Sciatic nerve (tissue), 2 donors: ENCODE measurements at regions not wholly inside any gene's neighbourhood (a gene's known extent, or its start where the extent isn't known, plus 50 kb on each side); places are given as distances from the start of the nearest gene placed in this dataset.

Experiments used
- ATAC-seq: fragments of 200-7000 bp; cut with Tn5 transposase; one replicate; pipeline ENCODE4 v1.9.1; 2020; ENCODE audit warnings: mild to moderate bottlenecking, moderate library complexity
- DNase-seq: peaks from one replicate; pipeline ENCODE4 v3.0.0-alpha.2; 2020; ENCODE audit warnings: low spot score
- intact Hi-C: fragments of 100-400 bp; cut with DNase I; formaldehyde crosslinking; loops from one replicate; pipeline ENCODE4 v1.14.2; 2022
- donor health status: DM: no; HTN: no; CAD: no.
- donor health status: DM: no; HTN: no; CAD: no.

DNA sequence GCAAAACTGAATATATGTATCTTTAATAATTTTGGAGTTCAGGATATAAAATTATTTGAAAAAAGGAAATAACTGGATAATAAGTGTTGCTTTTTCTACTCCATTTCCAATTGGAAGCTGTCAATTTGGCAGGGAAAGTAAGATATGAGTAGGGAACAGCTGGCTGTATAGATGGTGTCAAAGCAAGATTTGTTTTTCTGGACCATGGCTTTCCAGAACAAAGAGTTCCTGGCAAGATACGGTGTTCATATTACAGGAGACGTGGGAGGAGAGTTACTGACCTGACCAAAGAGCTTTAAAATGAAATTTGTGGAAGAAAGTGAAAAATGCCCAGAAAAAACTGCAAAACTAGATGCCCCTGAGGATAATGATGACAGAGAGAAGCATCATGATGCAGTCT lies 442.7 kb upstream of the KIRREL3 start:
- ATAC-seq (no peak), DNase-seq (no peak)
- intact Hi-C loops, result no loop called here

DNA sequence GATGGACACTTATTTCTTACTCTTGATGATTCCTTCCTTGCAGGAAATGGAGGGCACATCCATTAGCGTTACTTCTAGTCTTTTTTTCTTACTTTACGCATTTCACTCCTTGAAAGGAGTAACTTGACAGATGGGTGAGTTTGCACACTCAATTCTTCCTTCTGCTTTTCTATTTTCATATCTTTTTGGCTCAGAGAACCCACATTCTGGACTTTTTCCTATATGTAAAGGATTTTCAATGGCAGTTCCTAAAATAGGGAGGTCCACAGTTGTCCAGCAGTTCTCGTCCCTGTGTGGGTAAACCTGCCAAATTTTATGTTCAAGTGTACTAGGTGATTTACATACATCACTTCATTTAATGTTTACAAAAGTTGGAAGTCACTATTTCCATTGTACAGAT lies 440.0 kb upstream of the KIRREL3 start:
- ATAC-seq, result no peak
- no peak for DNase-seq
- intact Hi-C loops, result no loop called here

DNA sequence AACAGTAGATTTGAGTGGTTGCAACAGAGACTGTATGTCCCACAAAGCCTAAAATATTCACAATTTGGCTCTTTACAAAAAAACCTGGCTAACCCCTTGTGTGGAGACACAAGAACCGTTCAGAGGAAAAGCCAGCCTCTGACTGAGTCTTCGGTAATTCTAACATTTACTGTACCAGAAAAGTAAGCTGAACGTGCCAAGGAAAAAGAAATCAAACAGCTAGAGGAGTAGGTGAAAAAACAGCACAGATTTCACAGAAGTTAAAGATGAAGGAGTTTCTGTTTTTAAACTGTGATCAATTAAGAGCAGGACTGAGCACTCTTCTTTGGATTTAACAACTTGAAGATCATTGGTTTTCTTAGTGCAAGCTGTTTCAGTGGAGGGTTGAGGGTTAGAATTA lies 424.7 kb upstream of the KIRREL3 start:
- no peak for DNase-seq
- ATAC-seq, result no peak
- intact Hi-C loops, result no loop called here

DNA sequence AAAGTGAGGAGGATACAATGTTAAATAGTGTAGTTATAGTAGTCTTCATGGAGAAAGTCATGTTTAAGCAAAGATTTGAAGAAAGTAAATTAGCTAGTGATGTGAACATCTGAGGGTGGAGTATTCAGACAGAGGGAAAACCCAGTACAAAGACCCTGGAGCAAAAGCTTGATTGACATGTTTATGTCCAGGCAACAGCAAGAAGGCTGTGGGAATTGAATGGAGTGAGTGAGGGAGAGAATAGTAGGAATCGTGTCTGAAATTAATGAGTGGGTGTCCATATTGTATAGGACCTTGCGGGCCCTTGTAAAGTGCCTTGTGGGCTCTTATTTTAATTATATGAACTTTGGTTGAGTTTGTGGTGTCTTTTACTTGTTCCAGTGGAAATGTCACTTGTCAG lies 424.1 kb upstream of the KIRREL3 start:
- intact Hi-C loops, result no loop called here
- no peak for ATAC-seq
- DNase-seq, result no peak

DNA sequence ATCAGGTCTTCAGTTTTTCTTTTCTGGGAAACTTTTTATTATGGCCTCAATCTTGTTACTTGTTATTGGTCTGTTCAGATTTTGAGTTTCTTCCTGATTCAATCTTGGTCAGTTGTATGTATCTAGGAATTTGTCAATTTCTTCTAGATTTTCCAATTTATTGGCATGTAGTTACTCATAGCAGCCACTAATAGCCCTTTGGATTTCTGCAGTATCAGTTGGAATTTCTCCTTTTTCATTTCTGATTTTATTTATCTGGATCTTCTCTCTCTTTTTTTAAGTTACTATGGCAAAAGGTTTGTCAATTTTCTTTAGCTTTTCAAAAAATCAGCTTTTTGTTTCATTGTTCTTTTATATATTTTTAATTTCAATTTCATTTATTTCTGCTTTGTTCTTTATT lies 419.6 kb upstream of the KIRREL3 start:
- intact Hi-C loops, result no loop called here
- DNase-seq (no peak), ATAC-seq (no peak)

DNA sequence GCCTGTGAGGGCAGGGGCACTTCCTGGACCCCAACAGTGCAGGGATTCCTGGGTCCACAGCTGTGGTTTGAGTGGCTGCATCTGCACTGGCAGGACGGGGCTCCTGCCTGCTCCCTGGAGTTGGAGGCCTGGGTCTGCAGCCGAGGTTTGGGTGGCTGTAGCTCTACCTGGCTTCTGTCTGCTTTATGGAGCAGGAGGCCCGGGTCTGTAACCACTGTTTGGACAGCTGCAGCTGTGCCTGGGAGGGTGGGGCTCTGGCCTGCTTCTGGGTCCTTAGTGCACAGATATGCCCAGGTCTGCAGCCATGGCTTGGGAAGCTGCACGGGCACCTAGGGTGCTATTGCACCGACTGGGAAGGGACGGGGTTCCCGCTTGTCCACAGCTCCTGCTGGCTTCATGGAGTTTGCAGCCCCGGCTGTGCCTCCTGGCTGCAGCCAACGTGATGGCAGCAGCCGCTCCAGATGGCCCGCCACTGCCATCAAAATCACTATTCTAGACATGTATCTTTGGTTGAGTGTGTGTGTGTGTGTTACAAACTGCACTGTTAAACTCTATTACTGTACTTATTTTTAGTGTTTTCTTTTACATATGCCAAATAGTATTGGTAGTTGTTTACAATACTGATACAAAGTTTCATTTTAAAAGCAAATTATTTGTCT lies 412.3 kb upstream of the KIRREL3 start:
- intact Hi-C loops, result no loop called here
- no peak for ATAC-seq
- DNase-seq, result no peak

DNA sequence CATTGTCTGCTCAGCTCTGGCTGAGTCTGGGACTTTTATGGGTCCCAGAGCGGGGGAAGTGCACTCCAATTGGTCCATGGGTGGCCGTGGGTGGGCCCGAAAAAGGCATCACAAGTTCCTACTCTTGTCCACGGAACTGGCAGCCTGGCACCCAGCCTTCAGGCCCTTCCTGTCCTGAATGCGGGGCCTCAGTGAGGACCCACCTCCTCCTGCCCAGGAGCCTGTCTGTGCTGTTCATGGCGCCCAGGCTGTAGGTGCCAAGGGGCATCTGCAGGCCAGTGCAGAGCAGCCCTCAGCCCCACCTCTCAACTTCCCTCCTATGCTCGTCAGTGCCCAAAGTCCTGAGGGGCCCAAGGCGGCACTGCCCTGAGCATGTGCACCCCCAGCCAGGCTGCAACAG lies 411.7 kb upstream of the KIRREL3 start:
- ATAC-seq, result no peak

DNA sequence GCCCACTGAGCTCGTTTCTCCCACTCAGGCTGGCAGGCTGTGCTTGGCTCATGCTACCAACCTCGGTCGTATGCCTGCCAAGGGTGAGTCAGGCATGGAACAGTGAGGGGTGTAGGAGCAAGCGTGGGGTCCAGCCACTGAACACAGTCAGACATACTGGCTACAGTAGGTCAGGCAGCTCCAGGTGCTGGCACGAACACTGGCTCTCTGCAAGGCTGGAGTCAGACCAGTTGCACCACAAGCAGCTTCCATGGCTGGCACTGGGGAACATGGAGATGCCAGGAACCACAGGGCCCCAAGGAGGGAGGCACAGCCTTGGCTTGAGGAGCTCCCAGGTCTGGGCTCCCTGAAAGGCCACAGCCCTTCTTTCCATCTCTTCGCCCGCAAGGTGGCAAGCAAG lies 410.7 kb upstream of the KIRREL3 start:
- intact Hi-C loops, result no loop called here
- ATAC-seq (no peak), DNase-seq (no peak)

More for the DNA sequence above, 411.7 kb upstream of the KIRREL3 start:
- no peak for DNase-seq
- intact Hi-C loops, result no loop called here

DNA sequence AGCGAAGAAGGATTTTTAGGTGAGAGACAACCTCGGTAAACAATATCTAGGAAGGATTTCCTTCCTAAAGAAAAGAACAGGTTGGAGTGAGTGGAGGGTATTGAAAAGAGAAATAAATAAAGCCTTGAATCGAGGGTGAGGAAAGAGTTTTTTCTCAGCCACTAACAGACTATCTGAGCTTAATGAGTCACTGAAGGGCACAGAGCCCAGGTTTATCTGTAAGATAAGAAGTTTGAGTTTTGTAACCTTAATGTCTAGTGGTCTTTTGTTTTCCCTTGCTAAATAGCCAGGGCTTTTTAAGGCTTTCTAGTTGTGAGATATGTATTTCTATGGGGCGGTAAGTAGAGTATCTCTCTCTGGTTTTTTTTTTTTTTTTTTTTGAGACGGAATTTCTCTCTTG lies 394.5 kb upstream of the KIRREL3 start:
- ATAC-seq (no peak), DNase-seq (no peak)
- intact Hi-C loops, result no loop called here

DNA sequence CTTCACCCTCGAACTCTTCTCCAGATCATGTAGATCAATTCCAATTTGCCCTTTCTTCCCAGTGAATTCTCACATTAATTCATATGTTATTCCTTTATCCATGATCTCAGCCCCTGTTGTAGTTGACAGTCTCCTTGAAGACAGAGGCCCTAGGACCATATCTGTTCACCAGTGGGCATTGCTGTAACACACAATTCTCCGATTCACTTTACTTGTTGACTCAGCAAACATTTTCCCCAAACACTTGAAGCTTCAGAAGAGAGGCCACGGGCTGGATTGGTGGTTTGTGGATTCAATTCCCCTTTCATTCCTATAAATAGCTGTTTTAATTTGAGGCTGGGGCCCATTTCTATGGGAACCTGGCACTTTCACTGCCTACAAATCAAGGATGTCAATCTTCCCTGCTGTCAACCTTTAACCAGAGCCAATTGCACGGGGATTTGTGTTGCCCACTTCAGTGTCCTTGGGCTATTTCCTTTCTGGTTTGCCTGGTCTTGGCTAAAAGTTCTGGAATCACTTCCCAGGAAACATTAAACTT lies 393.0 kb upstream of the KIRREL3 start:
- DNase-seq, result no peak
- ATAC-seq, result no peak
- intact Hi-C loops, result no loop called here

DNA sequence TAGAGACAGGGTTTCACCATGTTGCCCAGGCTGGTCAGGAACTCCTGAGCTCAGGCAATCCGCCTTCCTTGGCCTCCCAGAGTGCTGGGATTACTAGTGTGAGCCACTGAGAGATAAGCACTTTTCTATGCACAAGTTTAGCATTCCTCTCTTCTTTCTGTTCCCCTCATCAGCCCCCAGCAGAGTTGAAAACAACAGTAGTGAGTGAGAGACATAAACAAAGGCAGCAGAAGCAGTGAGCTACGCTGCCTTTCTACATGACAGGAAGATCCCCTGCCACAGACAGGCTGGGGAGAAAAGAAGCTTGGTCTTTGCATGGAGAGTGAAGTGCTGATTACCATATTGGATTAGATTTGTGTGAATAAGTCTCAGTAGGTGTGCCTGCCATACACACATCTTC lies 392.0 kb upstream of the KIRREL3 start:
- ATAC-seq, result no peak
- no peak for DNase-seq
- intact Hi-C loops, result no loop called here

DNA sequence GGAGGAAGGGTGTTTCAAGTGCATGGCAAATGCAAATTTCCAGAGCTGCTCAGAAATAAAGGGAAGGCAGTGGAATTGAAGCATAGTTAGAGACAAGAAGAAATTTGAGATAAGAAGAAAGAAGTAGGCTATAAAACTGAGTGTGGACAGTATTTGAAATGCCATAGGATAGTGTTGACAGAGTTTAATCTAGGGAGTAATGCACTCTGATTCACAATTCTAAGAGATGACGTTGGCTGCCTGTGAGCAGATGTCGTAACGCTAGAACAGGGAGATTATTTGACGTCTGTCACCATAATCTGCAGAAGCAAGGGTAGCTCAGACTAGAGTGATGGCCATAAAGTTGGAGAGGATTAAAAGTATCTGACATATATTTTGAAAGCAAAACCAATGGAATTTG lies 389.9 kb upstream of the KIRREL3 start:
- ATAC-seq (no peak), DNase-seq (no peak)
- intact Hi-C loops, result no loop called here

DNA sequence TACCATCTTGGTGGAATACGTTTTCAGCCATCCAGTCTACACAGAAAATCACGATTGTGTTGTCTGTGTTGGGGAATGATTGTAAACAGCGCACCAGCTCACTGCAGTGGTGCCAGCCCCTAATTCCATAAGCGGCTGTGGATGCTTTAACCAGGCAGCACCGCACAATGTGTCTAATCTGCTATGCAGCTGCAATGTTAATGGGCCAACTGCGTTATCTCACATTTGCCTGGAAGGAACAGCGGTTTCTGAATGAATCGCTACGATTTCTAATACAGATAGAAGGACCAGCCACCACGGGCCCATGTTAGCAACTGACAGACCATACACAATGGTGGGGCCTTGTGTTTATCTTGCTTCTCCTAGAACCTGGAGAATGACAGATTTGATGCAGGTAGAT lies 384.5 kb upstream of the KIRREL3 start:
- intact Hi-C loops, result no loop called here
- ATAC-seq (no peak), DNase-seq (no peak)

DNA sequence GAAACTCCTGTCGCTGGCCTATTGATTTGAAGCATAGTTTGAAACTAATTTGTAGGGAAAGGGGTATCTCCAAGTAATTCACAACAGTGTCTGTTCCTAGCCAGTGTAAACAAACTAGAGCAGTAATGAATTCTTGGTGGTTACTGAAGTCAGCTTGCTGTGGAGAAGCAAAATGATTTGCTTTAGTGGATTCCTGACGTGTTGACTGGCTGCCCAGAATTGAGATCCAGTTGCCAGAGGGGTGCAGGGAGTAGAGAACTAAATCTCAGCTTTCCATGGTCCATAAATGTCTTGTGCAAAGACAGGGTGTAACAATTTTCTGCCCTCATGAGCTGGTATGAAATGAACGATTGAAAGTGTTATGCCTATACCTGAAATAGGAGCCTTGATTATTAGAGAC lies 382.5 kb upstream of the KIRREL3 start:
- DNase-seq (no peak), ATAC-seq (no peak)
- intact Hi-C loops, result no loop called here

DNA sequence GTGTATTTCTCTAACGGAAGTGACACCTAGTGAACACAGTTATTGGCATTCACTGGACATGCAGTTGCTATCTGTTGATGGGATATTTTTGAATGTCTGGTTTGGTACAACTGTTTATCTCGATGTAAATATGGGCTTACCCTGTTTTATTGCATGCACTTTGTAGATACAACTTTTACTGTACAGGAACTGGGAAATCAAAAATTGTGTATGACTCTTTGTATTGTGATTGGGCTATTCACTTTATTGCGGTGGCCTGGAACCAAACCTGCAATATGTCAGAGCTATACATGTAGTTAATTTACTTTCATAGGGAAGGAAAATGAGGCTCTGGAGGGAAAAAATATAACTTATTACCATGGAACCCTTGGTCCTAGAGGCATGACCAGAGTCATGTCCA lies 380.7 kb upstream of the KIRREL3 start:
- DNase-seq (no peak), ATAC-seq (no peak)
- intact Hi-C loops, result no loop called here

DNA sequence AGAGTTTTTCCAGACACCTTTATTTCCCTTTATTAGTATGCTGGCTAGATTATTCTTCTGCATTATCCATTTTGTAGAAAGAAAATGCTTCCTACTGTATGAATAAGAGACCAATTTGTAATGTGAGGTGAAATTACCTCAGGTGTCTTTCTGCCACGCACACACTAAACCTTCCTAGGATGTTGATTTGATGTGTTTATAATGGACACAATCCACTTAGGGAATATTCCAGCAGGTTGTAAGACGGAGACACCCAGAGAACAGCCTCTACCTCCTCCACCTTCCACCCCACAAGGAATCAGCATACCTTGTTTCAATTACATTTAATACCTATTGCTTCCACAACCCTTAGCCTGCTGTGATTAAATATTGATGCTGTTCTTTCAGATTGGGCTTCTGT lies 379.1 kb upstream of the KIRREL3 start:
- intact Hi-C loops, result no loop called here
- no peak for DNase-seq
- ATAC-seq, result no peak

DNA sequence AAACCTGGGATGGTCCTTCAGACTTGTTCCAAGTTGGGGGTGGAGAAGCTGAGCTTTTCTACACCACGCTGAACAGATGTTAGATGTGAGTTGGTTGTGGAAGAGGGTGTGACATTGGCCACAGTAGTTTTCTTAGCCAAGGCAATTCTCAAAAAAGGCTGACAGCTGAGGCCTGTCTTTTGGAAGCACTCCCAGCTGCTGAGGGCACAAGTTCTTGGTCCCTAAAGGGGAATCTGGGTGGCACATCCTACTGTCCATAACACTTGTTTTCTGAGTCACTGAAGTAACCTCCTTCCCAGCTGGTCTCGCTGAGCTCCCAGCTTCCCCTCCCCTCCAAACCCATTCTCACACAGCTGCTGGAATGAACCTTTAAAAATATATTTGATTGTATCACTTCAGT lies 375.7 kb upstream of the KIRREL3 start:
- ATAC-seq (no peak), DNase-seq (no peak)
- intact Hi-C loops, result no loop called here

DNA sequence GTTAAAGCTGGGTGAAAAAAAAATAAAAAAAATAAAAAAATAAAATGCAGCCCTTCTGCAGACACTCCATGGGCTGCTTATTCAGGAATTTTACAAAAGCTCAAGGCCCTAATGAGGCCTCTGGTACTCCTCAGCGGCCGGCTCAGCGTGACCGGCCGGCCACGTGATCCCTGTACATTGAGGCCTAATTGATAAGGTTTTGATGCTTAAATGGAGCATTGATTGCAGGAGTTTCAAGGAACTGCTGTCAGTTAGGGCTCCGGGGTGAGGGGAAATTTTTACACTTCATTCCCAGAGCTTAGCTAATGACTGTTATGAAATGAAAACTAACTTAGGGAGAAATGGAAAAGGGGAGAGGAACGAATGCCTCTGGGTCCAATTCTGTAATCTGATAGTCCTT lies 368.8 kb upstream of the KIRREL3 start:
- DNase-seq (no peak), ATAC-seq (no peak)
- intact Hi-C loops, result no loop called here

DNA sequence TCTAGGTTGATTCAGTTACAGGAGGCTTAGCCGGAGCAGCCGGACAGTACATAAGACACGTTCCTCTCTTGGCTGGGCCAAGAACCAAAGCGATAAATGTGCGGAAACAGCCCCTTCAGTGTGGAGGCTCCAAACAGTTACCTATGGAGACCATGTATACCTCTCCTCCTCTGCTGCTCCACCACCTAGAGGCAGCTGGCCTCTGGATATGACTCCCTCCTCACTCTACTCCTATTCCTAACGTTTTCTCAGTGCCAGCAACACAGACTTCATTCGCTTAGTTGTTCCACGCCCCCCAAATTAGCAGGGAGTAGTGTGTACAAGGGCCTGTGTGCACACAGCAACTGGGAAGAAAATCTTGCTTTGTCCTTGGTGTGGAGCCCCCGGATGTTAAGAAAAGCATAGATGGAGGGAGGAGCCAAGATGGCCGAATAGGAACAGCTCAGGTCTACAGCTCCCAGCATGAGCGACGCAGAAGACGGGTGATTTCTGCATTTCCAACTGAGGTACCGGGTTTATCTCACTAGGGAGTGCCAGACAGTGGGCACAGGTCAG lies 362.3 kb upstream of the KIRREL3 start:
- intact Hi-C loops, result no loop called here
- DNase-seq, result no peak
- ATAC-seq, result no peak

DNA sequence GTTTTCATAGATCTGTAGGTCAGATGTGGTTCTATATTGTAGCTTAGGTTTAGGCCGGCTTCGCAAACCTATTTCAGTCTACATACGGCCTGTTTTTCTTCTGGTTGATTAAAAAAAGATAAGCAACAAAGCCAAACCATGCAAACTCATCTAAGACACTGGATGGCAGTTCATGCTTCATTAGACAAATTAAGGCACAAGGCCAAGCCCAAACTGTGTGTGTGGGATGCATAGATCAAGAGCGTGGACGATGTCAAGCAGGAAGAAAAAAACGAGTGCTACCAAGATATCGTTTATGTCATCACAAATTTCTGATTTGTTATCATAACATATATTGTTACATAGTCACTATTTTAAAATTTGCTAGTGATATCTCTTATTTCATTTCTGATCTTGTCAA lies 357.6 kb upstream of the KIRREL3 start:
- intact Hi-C loops, result no loop called here
- ATAC-seq (no peak), DNase-seq (no peak)

DNA sequence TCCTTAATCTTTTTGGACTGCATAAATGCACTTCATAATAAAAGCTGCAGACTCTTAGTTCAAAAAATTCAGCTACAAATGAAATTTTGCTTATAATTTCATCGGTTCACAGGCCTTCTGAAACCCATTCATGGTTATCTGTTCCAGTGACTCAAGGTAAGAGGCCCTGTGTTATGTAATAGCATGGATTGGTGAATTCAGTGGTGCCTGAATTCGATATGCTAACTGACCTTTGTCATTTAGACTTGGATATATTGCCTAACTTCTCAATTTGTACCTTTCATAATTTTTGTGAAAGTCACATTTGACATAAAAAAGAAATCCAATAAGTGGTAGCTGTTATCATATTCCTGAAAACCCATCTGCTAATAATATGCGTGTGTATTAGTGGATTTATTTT lies 349.9 kb upstream of the KIRREL3 start:
- no peak for DNase-seq
- intact Hi-C loops, result no loop called here
- no peak for ATAC-seq
